HL-60 (cell line): ENCODE measurements at regions not wholly inside any gene's neighbourhood (a gene's known extent, or its start where the extent isn't known, plus 50 kb on each side); places are given as distances from the start of the nearest gene placed in this dataset.

Source experiments
- GABPA ChIP-seq: IDR thresholded peaks from 2 replicates; pipeline ENCODE4 v1.6.1; 2012; ENCODE audit warnings: low read depth
- POLR2AphosphoS5 ChIP-seq: IDR thresholded peaks from 2 replicates; pipeline ENCODE4 v1.6.1; 2012; ENCODE audit warnings: low read depth
- SPI1 ChIP-seq: IDR thresholded peaks from 2 replicates; pipeline ENCODE4 v1.6.1; 2012; ENCODE audit warnings: low read depth, mild to moderate bottlenecking, borderline replicate concordance
- TF ChIP-seq, protein P1 (sequence below): IDR thresholded peaks from one replicate; pipeline ENCODE4 v1.5.1; 2011; ENCODE audit warnings: low read length, control low read depth, inconsistent platforms; ENCODE audit not compliant: insufficient read depth
- TF ChIP-seq, protein P2 (sequence below): IDR thresholded peaks from 2 replicates; pipeline ENCODE4 v1.6.1; 2012; ENCODE audit warnings: low read depth; ENCODE audit not compliant: insufficient replicate concordance

DNA sequence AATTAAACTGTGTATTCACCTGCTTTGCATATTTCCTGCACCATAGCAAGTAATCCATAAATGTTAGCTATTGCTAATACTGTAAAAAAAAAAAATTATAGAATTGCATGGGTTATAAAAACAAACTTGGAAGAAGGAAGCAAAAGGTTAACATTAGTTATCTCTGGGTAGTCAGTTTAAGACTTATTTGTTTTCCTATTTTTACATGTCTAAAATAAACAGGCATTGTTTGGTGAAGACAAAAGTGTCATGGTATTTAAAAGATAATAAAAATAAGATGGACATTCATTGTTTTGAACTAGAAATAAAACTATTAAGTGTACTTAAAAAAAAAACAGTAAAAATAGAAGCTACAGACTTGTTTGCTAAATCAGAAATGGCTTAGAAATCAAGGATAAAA is 313.8 kb downstream of the SOX9 start:
- no peak for TF ChIP-seq POLR2AphosphoS5
- TF ChIP-seq, protein P1, sequence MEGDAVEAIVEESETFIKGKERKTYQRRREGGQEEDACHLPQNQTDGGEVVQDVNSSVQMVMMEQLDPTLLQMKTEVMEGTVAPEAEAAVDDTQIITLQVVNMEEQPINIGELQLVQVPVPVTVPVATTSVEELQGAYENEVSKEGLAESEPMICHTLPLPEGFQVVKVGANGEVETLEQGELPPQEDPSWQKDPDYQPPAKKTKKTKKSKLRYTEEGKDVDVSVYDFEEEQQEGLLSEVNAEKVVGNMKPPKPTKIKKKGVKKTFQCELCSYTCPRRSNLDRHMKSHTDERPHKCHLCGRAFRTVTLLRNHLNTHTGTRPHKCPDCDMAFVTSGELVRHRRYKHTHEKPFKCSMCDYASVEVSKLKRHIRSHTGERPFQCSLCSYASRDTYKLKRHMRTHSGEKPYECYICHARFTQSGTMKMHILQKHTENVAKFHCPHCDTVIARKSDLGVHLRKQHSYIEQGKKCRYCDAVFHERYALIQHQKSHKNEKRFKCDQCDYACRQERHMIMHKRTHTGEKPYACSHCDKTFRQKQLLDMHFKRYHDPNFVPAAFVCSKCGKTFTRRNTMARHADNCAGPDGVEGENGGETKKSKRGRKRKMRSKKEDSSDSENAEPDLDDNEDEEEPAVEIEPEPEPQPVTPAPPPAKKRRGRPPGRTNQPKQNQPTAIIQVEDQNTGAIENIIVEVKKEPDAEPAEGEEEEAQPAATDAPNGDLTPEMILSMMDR: no peak
- TF ChIP-seq, protein P2, sequence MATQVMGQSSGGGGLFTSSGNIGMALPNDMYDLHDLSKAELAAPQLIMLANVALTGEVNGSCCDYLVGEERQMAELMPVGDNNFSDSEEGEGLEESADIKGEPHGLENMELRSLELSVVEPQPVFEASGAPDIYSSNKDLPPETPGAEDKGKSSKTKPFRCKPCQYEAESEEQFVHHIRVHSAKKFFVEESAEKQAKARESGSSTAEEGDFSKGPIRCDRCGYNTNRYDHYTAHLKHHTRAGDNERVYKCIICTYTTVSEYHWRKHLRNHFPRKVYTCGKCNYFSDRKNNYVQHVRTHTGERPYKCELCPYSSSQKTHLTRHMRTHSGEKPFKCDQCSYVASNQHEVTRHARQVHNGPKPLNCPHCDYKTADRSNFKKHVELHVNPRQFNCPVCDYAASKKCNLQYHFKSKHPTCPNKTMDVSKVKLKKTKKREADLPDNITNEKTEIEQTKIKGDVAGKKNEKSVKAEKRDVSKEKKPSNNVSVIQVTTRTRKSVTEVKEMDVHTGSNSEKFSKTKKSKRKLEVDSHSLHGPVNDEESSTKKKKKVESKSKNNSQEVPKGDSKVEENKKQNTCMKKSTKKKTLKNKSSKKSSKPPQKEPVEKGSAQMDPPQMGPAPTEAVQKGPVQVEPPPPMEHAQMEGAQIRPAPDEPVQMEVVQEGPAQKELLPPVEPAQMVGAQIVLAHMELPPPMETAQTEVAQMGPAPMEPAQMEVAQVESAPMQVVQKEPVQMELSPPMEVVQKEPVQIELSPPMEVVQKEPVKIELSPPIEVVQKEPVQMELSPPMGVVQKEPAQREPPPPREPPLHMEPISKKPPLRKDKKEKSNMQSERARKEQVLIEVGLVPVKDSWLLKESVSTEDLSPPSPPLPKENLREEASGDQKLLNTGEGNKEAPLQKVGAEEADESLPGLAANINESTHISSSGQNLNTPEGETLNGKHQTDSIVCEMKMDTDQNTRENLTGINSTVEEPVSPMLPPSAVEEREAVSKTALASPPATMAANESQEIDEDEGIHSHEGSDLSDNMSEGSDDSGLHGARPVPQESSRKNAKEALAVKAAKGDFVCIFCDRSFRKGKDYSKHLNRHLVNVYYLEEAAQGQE: no peak
- no peak for TF ChIP-seq GABPA
- no peak for TF ChIP-seq SPI1
